ENCODE measurements at regions not wholly inside any gene's neighbourhood (a gene's known extent, or its start where the extent isn't known, plus 50 kb on each side); places are given as distances from the start of the nearest gene placed in this dataset.

GRCh38 chr2:83536556-83536955, 922.5 kb downstream of the SUCLG1 start:
- no peak for TF ChIP-seq POLR2A (IDR thresholded peaks at IDR 0.05)
- TF ChIP-seq CTCF (IDR thresholded peaks at IDR 0.05) = no peak
